SK-N-MC (cell line): ENCODE measurements at regions not wholly inside any gene's neighbourhood (a gene's known extent, or its start where the extent isn't known, plus 50 kb on each side); places are given as distances from the start of the nearest gene placed in this dataset.

Source experiments
- DNase-seq: peaks from one replicate; pipeline ENCODE4 v3.0.0-alpha.2; 2011; ENCODE audit warnings: low read depth, low spot score
- H3K27ac ChIP-seq: fragments of 200-600 bp; sonication (generic); 2 replicates; pipeline ENCODE4 v1.5.1; 2016; ENCODE audit warnings: mixed run types
- H3K36me3 ChIP-seq: fragments of 200-600 bp; sonication (generic); 2 replicates; pipeline ENCODE4 v1.6.1; 2017; ENCODE audit warnings: antibody characterized with exemption, low read length, mixed read lengths; ENCODE audit not compliant: insufficient read depth
- H3K4me3 ChIP-seq: fragments of 200-600 bp; sonication (generic); 2 replicates; pipeline ENCODE4 v1.5.1; 2016
- H3K9ac ChIP-seq: fragments of 200-600 bp; sonication (generic); 2 replicates; pipeline ENCODE4 v1.8.0; 2017; ENCODE audit warnings: mixed run types, mixed read lengths; ENCODE audit not compliant: insufficient read length
- H3K9me3 ChIP-seq: fragments of 200-600 bp; sonication (generic); 2 replicates; pipeline ENCODE4 v1.6.1; 2017; ENCODE audit warnings: low read depth, mild to moderate bottlenecking, antibody characterized with exemption, low read length, moderate library complexity, mixed read lengths
- EZH2 ChIP-seq: fragments of 200-600 bp; sonication (generic); IDR thresholded peaks from one replicate; pipeline ENCODE4 v1.6.1; 2017; ENCODE audit warnings: antibody characterized with exemption
- FOXP2 ChIP-seq: optimal IDR thresholded peaks from 2 replicates; pipeline ENCODE3; 2011; ENCODE audit warnings: mild to moderate bottlenecking, moderate library complexity; ENCODE audit not compliant: insufficient read depth; ENCODE audit errors: extremely low read length, control extremely low read depth
- POLR2AphosphoS5 ChIP-seq: IDR thresholded peaks from 2 replicates; pipeline ENCODE4 v1.6.1; 2012; ENCODE audit warnings: mild to moderate bottlenecking, low read depth, low read length, borderline replicate concordance

GRCh38 chr21:35243171-35243570 lies 194.1 kb upstream of the RUNX1 start:
- TF ChIP-seq EZH2 (no peak), FOXP2 (no peak), POLR2AphosphoS5 (no peak)
- H3K36me3 ChIP-seq: no peaks in the 10 kb centered on the region
- H3K27ac ChIP-seq: no peak overlapping the region
- no peak for DNase-seq
- no peak overlapping the region for H3K9ac ChIP-seq
- H3K9me3 ChIP-seq: no peaks in the 10 kb centered on the region
- H3K4me3 ChIP-seq: no peak overlapping the region

GRCh38 chr21:35239811-35240219 lies 190.7 kb upstream of the RUNX1 start:
- Histone ChIP-seq H3K27ac (no peak overlapping the region), H3K4me3 (no peak overlapping the region), H3K9ac (no peak overlapping the region), H3K9me3 (no peaks in the 10 kb centered on the region), H3K36me3 (no peaks in the 10 kb centered on the region)
- DNase-seq: no peak
- TF ChIP-seq FOXP2: no peak
- TF ChIP-seq EZH2: no peak
- no peak for TF ChIP-seq POLR2AphosphoS5

GRCh38 chr21:35238119-35238518 lies 189.0 kb upstream of the RUNX1 start:
- DNase-seq: no peak
- no peak overlapping the region for H3K4me3 ChIP-seq
- H3K36me3 ChIP-seq: no peaks in the 10 kb centered on the region

GRCh38 chr21:35237287-35237686 lies 188.2 kb upstream of the RUNX1 start:
- H3K9ac ChIP-seq: no peak overlapping the region
- H3K27ac ChIP-seq: no peak overlapping the region
- no peak for DNase-seq
- no peaks in the 10 kb centered on the region for H3K9me3 ChIP-seq
- H3K36me3 ChIP-seq: no peaks in the 10 kb centered on the region
- H3K4me3 ChIP-seq: no peak overlapping the region
- no peak for TF ChIP-seq FOXP2
- no peak for TF ChIP-seq POLR2AphosphoS5
- TF ChIP-seq EZH2: no peak

More at GRCh38 chr21:35238119-35238518, 189.0 kb upstream of the RUNX1 start:
- Histone ChIP-seq H3K9me3 (no peaks in the 10 kb centered on the region), H3K9ac (no peak overlapping the region), H3K27ac (no peak overlapping the region)
- TF ChIP-seq POLR2AphosphoS5 (no peak), FOXP2 (no peak), EZH2 (no peak)

- TF ChIP-seq FOXP2 (no peak), POLR2AphosphoS5 (no peak), EZH2 (no peak)
- DNase-seq: no peak
- H3K9ac ChIP-seq: no peak overlapping the region
- H3K36me3 ChIP-seq: no peaks in the 10 kb centered on the region
- H3K4me3 ChIP-seq: no peak overlapping the region
- H3K9me3 ChIP-seq: no peaks in the 10 kb centered on the region
- no peak overlapping the region for H3K27ac ChIP-seq
Observed at GRCh38 chr21:35236090-35236489, 187.0 kb upstream of the RUNX1 start.

GRCh38 chr21:35234725-35235124 lies 185.6 kb upstream of the RUNX1 start:
- no peak for DNase-seq
- Histone ChIP-seq H3K4me3 (no peak overlapping the region), H3K9ac (no peak overlapping the region)

GRCh38 chr21:35233756-35234155 lies 184.7 kb upstream of the RUNX1 start:
- DNase-seq: no peak
- Histone ChIP-seq H3K4me3 (no peak overlapping the region), H3K27ac (no peak overlapping the region), H3K9me3 (no peaks in the 10 kb centered on the region), H3K36me3 (no peaks in the 10 kb centered on the region), H3K9ac (no peak overlapping the region)
- TF ChIP-seq FOXP2: no peak
- no peak for TF ChIP-seq EZH2
- TF ChIP-seq POLR2AphosphoS5: no peak

More at GRCh38 chr21:35234725-35235124, 185.6 kb upstream of the RUNX1 start:
- H3K36me3 ChIP-seq: no peaks in the 10 kb centered on the region
- H3K9me3 ChIP-seq: no peaks in the 10 kb centered on the region
- no peak for TF ChIP-seq FOXP2
- TF ChIP-seq POLR2AphosphoS5: no peak
- no peak overlapping the region for H3K27ac ChIP-seq

- H3K9ac ChIP-seq: no peak overlapping the region
- no peaks in the 10 kb centered on the region for H3K36me3 ChIP-seq
- DNase-seq: no peak
- no peak overlapping the region for H3K27ac ChIP-seq
- TF ChIP-seq EZH2 (no peak), POLR2AphosphoS5 (no peak), FOXP2 (no peak)
- H3K4me3 ChIP-seq: no peak overlapping the region
- no peaks in the 10 kb centered on the region for H3K9me3 ChIP-seq
Observed at GRCh38 chr21:35232545-35233176, 183.6 kb upstream of the RUNX1 start.

- no peak for TF ChIP-seq EZH2
- no peak for TF ChIP-seq FOXP2
- no peak for TF ChIP-seq POLR2AphosphoS5
- H3K9ac ChIP-seq: no peak overlapping the region
- DNase-seq: no peak
- no peaks in the 10 kb centered on the region for H3K36me3 ChIP-seq
- no peak overlapping the region for H3K27ac ChIP-seq
- H3K9me3 ChIP-seq: no peaks in the 10 kb centered on the region
- H3K4me3 ChIP-seq: no peak overlapping the region
Observed at GRCh38 chr21:35231090-35231489, 182.0 kb upstream of the RUNX1 start.
